NB4 (cell line): ENCODE measurements at regions not wholly inside any gene's neighbourhood (a gene's known extent, or its start where the extent isn't known, plus 50 kb on each side); places are given as distances from the start of the nearest gene placed in this dataset.

ENCODE experiments used
- CTCF ChIP-seq: IDR thresholded peaks from one replicate; pipeline ENCODE4 v1.5.1; 2012; ENCODE audit warnings: low read depth, low read length
- MAX ChIP-seq: IDR thresholded peaks from 2 replicates; pipeline ENCODE4 v1.6.1; 2011; ENCODE audit warnings: low read depth, low read length
- POLR2A ChIP-seq: IDR thresholded peaks from 2 replicates; pipeline ENCODE4 v1.6.1; 2011; ENCODE audit warnings: mild to moderate bottlenecking; ENCODE audit not compliant: insufficient read length; ENCODE audit errors: extremely low read depth

DNA sequence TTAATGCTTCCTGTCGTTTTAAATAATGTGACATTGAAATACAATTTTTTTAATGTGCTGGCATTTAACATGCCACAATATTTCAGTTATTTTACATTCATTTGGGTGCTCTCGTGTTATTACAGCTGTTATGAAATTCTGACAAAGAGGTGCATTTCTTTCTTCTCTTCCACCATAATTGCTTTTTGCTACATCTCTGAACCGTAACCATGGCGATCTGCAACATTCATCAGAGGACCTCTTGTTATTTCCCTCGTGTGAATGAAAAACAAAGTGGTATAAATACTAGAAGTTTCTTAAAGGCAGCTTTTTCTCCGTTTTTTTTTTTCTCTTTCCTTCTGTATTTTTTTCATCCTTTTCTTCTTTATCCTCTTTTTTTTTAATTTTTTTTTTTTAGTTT, 316.4 kb downstream of the MCTP2 start:
- TF ChIP-seq CTCF (no peak), MAX (no peak), POLR2A (no peak)
